ENCODE measurements at regions not wholly inside any gene's neighbourhood (a gene's known extent, or its start where the extent isn't known, plus 50 kb on each side); places are given as distances from the start of the nearest gene placed in this dataset.
A peak's percentile ranks its signal among the peaks of the same experiment; 100 is the strongest.

DNA sequence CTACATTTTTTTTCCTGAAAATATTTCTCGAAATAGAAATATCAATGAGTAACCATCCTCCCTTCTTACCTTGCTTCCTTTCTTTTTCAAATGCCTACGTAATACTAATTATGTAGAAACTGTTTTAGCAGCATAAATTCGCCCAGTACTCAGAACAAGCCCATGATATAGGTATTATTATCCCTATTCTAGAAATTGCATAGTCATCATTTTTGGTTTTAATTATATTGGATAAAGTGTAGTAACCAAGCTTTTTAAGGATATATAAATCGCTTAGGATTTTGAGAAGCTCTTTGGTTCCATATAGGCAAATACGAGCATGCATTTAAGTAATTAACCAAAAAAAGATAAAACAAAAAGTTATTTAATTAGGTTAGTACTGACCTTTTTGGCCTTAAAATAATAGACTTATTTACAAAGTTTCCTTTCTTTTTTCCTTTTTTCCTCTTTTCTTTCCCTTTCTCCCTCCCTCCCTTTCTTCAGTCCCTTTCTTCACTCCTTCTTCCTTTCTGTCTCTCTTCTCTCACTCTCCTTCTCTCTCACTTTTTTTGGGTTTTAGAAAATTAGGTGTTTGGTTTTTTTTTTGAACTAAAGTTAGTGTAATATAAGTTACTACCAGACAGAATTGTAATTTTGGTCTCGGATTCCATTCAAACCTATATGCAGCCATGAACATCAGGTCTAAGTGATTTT, 457.7 kb downstream of the RFPL4B start:
- TF ChIP-seq, protein P1, sequence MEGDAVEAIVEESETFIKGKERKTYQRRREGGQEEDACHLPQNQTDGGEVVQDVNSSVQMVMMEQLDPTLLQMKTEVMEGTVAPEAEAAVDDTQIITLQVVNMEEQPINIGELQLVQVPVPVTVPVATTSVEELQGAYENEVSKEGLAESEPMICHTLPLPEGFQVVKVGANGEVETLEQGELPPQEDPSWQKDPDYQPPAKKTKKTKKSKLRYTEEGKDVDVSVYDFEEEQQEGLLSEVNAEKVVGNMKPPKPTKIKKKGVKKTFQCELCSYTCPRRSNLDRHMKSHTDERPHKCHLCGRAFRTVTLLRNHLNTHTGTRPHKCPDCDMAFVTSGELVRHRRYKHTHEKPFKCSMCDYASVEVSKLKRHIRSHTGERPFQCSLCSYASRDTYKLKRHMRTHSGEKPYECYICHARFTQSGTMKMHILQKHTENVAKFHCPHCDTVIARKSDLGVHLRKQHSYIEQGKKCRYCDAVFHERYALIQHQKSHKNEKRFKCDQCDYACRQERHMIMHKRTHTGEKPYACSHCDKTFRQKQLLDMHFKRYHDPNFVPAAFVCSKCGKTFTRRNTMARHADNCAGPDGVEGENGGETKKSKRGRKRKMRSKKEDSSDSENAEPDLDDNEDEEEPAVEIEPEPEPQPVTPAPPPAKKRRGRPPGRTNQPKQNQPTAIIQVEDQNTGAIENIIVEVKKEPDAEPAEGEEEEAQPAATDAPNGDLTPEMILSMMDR (IDR thresholded peaks at IDR 0.05; ENCODE audit: extremely low read depth, missing control alignments) = no peak
- DNase-seq (ENCODE audit: low spot score) = no peak

DNA sequence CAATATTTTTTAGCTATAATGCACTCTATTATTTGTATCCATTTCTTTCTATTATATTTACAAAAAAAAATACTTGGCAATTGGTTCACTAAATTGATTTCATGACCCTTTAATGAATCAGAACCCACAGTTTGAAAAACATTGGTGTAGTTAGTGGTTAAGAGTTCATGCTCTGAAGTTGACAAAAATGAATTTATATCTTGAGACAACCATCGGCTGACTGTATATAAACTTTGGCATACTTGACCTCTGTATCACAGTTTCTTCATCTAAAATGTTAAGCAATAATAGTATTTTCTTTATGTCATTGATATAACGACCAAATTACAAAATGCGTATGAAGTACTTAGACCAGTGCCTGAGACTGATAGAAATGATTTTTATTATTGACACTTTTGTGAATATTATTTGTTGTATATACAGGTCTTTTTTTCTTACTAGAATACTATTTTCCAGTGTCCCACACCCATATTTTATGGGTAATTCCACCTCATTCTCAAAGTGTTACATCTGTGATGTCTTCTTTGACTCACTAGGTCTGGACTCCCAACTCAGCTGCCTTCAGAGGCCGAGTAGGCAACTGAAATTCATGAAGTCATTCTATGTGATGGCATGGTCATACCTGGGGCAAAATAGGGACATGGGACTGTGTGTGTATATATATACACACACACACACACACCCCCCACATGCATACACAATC, 459.2 kb downstream of the RFPL4B start:
- DNase-seq (ENCODE audit: low spot score) = no peak
- TF ChIP-seq, protein P1 (IDR thresholded peaks at IDR 0.05; ENCODE audit: extremely low read depth, missing control alignments) = no peak

DNA sequence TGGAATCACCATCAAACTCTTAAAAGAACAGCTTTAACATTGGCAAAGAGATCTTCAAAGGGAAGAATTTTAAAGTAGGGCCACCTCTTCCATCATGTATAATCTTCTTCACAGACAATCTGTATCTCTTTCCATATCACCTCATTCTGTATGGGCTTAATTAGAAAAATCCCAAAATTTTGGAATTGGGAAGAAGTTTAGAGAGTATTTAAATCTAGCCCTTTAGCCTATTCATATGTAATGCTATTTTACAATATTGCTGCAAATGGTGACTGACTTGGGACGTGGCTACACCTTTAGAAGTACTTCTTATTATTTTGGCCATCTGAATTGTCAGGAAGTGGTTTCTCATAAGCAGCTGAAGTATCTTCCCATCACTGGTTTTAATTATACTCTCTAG, 474.3 kb downstream of the RFPL4B start:
- no peak for DNase-seq (ENCODE audit: low spot score)
- TF ChIP-seq, protein P1 (IDR thresholded peaks at IDR 0.05; ENCODE audit: extremely low read depth, missing control alignments) = no peak

DNA sequence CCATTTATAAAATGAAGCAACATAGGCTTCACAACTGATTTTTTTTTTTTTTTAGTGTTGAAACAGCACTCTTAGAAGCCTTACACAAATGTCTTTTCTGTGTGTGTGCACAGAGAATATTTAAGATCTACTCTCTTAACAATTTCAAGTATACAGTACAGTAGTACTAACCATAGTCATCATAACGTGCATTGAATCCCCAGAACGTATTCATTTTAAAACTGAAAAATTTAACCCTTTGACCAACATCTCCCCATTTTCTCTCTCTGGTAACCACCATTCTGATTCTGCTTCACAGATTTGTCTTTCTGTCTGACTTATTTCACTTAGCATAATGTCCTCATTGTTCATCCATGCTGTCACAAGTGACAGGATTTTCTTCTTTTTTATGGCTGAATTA, 475.6 kb downstream of the RFPL4B start:
- no peak for DNase-seq (ENCODE audit: low spot score)
- TF ChIP-seq, protein P1 (IDR thresholded peaks at IDR 0.05; ENCODE audit: extremely low read depth, missing control alignments) = no peak

DNA sequence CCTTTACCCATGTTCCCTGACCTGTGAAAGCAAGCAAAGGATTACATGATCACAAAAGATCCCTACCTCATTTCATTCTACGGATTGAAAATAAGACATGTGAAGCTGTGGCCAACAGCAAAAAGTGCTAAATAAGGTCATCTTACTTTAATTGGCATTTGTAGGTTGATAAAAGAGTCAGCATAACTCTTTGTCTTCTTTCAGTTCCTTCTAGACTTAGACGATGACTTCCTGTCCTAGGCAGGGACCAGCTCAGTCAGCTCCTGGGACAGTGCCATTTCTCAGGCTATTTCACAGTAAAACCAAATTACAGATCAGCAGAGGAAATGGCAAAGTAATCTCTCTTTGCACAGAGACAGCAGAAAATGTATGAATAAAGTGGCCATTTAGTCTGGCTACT, 480.7 kb downstream of the RFPL4B start:
- TF ChIP-seq, protein P1 (IDR thresholded peaks at IDR 0.05; ENCODE audit: extremely low read depth, missing control alignments) = no peak
- DNase-seq (ENCODE audit: low spot score) = peak; percentile 41

DNA sequence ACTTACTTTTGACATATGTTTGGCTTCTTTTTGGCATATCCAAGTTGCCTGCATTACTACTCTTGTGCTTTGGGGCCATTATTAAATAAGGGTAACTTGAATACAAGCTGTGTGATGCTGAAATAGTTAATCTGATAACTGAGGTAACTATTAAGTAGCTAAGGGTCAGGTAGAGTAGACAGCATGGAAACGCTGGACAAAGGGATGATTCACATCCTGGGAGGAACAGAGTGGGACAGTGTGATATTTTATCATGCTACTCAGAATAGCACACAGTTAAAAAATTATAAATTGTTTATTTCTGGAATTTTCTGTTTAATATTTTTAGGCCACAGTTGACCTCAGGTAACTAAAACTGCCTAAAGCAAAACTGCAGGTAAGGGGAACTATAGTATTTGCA, 483.9 kb downstream of the RFPL4B start:
- no peak for DNase-seq (ENCODE audit: low spot score)
- TF ChIP-seq, protein P1 (IDR thresholded peaks at IDR 0.05; ENCODE audit: extremely low read depth, missing control alignments) = no peak

DNA sequence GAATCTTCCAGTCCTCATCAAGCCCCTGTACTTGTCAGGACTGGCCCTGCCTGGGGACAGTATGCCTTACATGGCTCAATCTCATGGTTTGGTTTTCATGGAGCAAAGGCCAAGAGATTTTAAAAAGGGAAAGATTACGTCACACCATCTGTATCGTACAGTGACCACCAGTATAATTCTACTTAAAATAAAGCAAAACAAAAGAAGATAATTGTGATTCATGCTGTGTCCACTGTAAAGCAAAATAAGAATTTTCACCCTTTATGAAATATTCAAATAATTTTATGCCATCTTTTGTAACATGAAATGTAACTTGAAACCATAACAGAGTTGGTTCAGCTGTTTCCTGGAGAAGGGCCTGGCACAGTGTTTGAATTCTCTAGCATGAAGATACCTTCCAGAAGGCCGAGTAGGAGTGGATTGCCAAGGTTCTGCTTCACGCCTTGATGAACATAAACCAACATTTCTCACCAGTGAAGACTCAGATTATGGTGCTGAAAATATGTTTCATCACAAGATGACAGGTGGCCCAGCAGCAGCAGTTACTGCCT, 486.5 kb downstream of the RFPL4B start:
- DNase-seq (ENCODE audit: low spot score) = no peak
- TF ChIP-seq, protein P1 (IDR thresholded peaks at IDR 0.05; ENCODE audit: extremely low read depth, missing control alignments) = no peak

Data from GM20000 (cell line).